ENCODE measurements at regions not wholly inside any gene's neighbourhood (a gene's known extent, or its start where the extent isn't known, plus 50 kb on each side); places are given as distances from the start of the nearest gene placed in this dataset.

DNA sequence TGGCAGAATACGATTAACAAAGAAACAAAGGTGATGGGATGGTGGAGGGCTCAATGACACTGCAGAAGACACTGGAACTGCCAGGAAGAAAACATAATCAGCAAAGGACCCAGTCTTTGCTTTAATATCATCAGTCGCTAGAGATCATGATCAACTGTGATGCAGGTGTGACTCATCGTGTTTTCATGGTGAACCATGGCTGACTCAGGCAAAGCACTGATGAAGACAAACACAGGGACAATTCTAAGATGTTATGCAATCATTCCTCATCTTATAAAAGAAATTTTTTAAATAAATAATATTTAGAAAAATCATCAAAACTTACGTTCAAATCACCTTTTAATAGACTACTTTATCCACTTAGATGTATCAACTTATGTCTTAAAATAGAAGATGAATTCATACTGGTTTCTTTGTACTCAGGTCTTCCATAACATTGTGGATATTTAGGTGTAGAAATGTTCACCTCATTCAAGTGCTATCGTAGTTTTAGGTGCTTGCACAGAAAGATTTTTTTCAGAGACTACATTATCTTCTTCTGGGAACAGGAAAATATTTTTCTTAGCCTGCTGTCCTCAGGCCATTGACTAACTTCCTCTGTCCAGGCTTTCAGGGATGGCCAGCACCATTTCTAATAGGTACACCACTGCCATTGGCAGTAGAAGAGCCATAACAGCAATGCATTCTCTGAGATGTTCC lies 673.4 kb upstream of the MEF2C start:
- Histone ChIP-seq H3K14ac (ENCODE audit: insufficient read length) (no peak overlapping the region), H2BK120ac (replicated peaks; ENCODE audit: low read depth, low read length) (no peak overlapping the region), H3K9me3 (ENCODE audit: insufficient read depth in 2 of 2, low read depth in 1 of 2, low read length in 1 of 2) (no peaks in the 10 kb centered on the region), H2BK15ac (ENCODE audit: low read length) (no peak overlapping the region), H4K5ac (ENCODE audit: insufficient read length, low read depth, low read length) (no peak overlapping the region), H4K8ac (ENCODE audit: extremely low read depth, insufficient read depth, low read length) (no peak overlapping the region), H3K23me2 (ENCODE audit: low read depth, low read length) (no peaks in the 10 kb centered on the region), H3K23ac (ENCODE audit: insufficient read length) (no peak overlapping the region), H2AK5ac (ENCODE audit: low read depth, low read length) (no peak overlapping the region), H3K4me2 (ENCODE audit: insufficient read depth in 1 of 2, low read depth in 2 of 2, low read length in 2 of 2) (no peak overlapping the region), H3K56ac (replicated peaks; ENCODE audit: insufficient read length, low read depth, low read length) (no peak overlapping the region), H2AFZ (ENCODE audit: low read length) (0 out of 2 replicates have a peak overlapping the region, but pooled peaks have one; percentile 76), H3K27me3 (replicated peaks in 1 of 4; ENCODE audit: control insufficient read depth in 3 of 4, extremely low read depth in 1 of 4, insufficient read depth in 3 of 4, low read length in 3 of 4) (no peaks in the 10 kb centered on the region), H4K20me1 (replicated peaks in 1 of 2; ENCODE audit: control insufficient read depth in 1 of 2, insufficient read depth in 2 of 2, low read length in 2 of 2) (no peaks in the 10 kb centered on the region), H3K79me1 (ENCODE audit: low read depth, low read length) (no peaks in the 10 kb centered on the region), H3K4ac (replicated peaks; ENCODE audit: insufficient read length, low read depth, low read length) (no peak overlapping the region), H3K4me3 (ENCODE audit: extremely low read depth in 1 of 4, insufficient read depth in 2 of 4, low read depth in 3 of 4, low read length in 4 of 4) (no peak overlapping the region), H4K91ac (replicated peaks; ENCODE audit: insufficient read length, low read length) (no peak overlapping the region), H3K27ac (ENCODE audit: low read depth, low read length) (no peak overlapping the region), H2BK20ac (ENCODE audit: low read length) (no peak overlapping the region), H3K18ac (ENCODE audit: extremely low read depth, low read length) (no peak overlapping the region), H3K9ac (replicated peaks in 1 of 4; ENCODE audit: extremely low read depth in 1 of 4, low read depth in 3 of 4, low read length in 3 of 4) (no peak overlapping the region), H2BK12ac (ENCODE audit: low read depth, low read length) (no peak overlapping the region), H3K4me1 (replicated peaks in 1 of 4; ENCODE audit: control insufficient read depth in 3 of 4, insufficient read depth in 4 of 4, low read length in 3 of 4) (no peaks in the 10 kb centered on the region), H3K79me2 (ENCODE audit: control insufficient read depth in 1 of 2, insufficient read depth in 2 of 2, low read length in 2 of 2) (no peaks in the 10 kb centered on the region), H2BK5ac (ENCODE audit: low read depth, low read length) (no peak overlapping the region), H3K36me3 (ENCODE audit: control insufficient read depth in 2 of 4, insufficient read depth in 4 of 4, low read length in 3 of 4) (no peaks in the 10 kb centered on the region)
- ChIA-PET CTCF (ENCODE audit: partially characterized antibody) (no interaction called here), POLR2A (ENCODE audit: partially characterized antibody) (no interaction called here)
- WGBS, 2 experiments (ENCODE audit: extremely low coverage in 1 of 2, insufficient coverage in 1 of 2, insufficient read length in 1 of 2, insufficient replicate concordance in 2 of 2, low coverage in 1 of 2, low lambda C conversion rate in 2 of 2, missing lambda C conversion rate in 1 of 2), result 93% methylated on average over 5 of the region's 5 CpGs; no CpG with 5 or more reads in 1 of the 2 experiments
- no peak for FAIRE-seq
- no peak for DNase-seq (ENCODE audit: low read depth in 1 of 2, low spot score in 2 of 2)
- TF ChIP-seq TAF1 (IDR thresholded peaks at IDR 0.05; ENCODE audit: low read depth, low read length), result no peak
- TF ChIP-seq HDAC6 (IDR thresholded peaks at IDR 0.05; ENCODE audit: low read depth, low read length), result no peak
- no peak for TF ChIP-seq TEAD4 (IDR thresholded peaks at IDR 0.05; ENCODE audit: low read depth, low read length)
- no peak for TF ChIP-seq BRCA1 (IDR thresholded peaks at IDR 0.05; ENCODE audit: low read depth, low read length)
- no peak for TF ChIP-seq SAP30 (IDR thresholded peaks at IDR 0.05; ENCODE audit: insufficient read depth, insufficient replicate concordance, low read length)
- TF ChIP-seq SIN3A (conservative IDR thresholded peaks at IDR 0.05 in 1 of 2, IDR thresholded peaks at IDR 0.05 in 1 of 2; ENCODE audit: low read depth in 1 of 2, low read length in 2 of 2), result no peak
